Fibroblast of skin of right biceps (primary cell): ENCODE measurements at regions not wholly inside any gene's neighbourhood (a gene's known extent, or its start where the extent isn't known, plus 50 kb on each side); places are given as distances from the start of the nearest gene placed in this dataset.
"Not testable (repeated sequence)": the region's sequence is repeated elsewhere in the genome, so short reads cannot be mapped to it uniquely, and the experiment has no call there.

Source experiments
- DNase-seq: peaks from one replicate; pipeline ENCODE4 v3.0.0-alpha.2; 2013

- DNase-seq = no peak
Measured at GRCh38 chr10:4434105-4434504, 391.9 kb upstream of the AKR1E2 start.

- peak; percentile 91 for DNase-seq
Measured at GRCh38 chr10:4431114-4431863, 394.7 kb upstream of the AKR1E2 start.

GRCh38 chr10:4429571-4429970 is 396.4 kb upstream of the AKR1E2 start:
- DNase-seq = no peak

- no peak for DNase-seq
Measured at GRCh38 chr10:4427532-4427931, 398.5 kb upstream of the AKR1E2 start.

- no peak for DNase-seq
Measured at GRCh38 chr10:4426866-4427265, 399.1 kb upstream of the AKR1E2 start.

GRCh38 chr10:4409319-4409718 is 416.7 kb upstream of the AKR1E2 start:
- DNase-seq = no peak

- DNase-seq = peak; percentile 88
Measured at GRCh38 chr10:4407783-4408182, 418.2 kb upstream of the AKR1E2 start.

- DNase-seq = no peak
Measured at GRCh38 chr10:4405828-4406227, 420.2 kb upstream of the AKR1E2 start.

- DNase-seq = no peak
Measured at GRCh38 chr10:4403638-4404252, 422.3 kb upstream of the AKR1E2 start.

GRCh38 chr10:4401080-4401479 is 424.9 kb upstream of the AKR1E2 start:
- DNase-seq = not testable (repeated sequence)

- peak; percentile 79 for DNase-seq
Measured at GRCh38 chr10:4399556-4399955, 426.5 kb upstream of the AKR1E2 start.

- DNase-seq = no peak
Measured at GRCh38 chr10:4398602-4399001, 427.4 kb upstream of the AKR1E2 start.

- DNase-seq = no peak
Measured at GRCh38 chr10:4397337-4397736, 428.7 kb upstream of the AKR1E2 start.

- no peak for DNase-seq
Measured at GRCh38 chr10:4396401-4397283, 429.4 kb upstream of the AKR1E2 start.

GRCh38 chr10:4395731-4396130 is 430.3 kb upstream of the AKR1E2 start:
- no peak for DNase-seq

GRCh38 chr10:4394455-4394854 is 431.6 kb upstream of the AKR1E2 start:
- DNase-seq = not testable (repeated sequence)

GRCh38 chr10:4391683-4392082 is 434.3 kb upstream of the AKR1E2 start:
- peak; percentile 31 for DNase-seq

- DNase-seq = no peak
Measured at GRCh38 chr10:4390219-4390618, 435.8 kb upstream of the AKR1E2 start.

- DNase-seq = no peak
Measured at GRCh38 chr10:4385231-4385870, 440.7 kb upstream of the AKR1E2 start.

- DNase-seq = peak; percentile 49
Measured at GRCh38 chr10:4384245-4384644, 441.8 kb upstream of the AKR1E2 start.

- no peak for DNase-seq
Measured at GRCh38 chr10:4383651-4384098, 442.3 kb upstream of the AKR1E2 start.

GRCh38 chr10:4382811-4383210 is 443.2 kb upstream of the AKR1E2 start:
- no peak for DNase-seq

GRCh38 chr10:4373612-4374011 is 452.4 kb upstream of the AKR1E2 start:
- no peak for DNase-seq
